ENCODE measurements at regions not wholly inside any gene's neighbourhood (a gene's known extent, or its start where the extent isn't known, plus 50 kb on each side); places are given as distances from the start of the nearest gene placed in this dataset.
"Not testable (repeated sequence)": the region's sequence is repeated elsewhere in the genome, so short reads cannot be mapped to it uniquely, and the experiment has no call there.

GRCh38 chr3:103495186-103495585 lies 1060.4 kb downstream of the ZPLD1 start:
- no peak for DNase-seq (ENCODE audit: low read depth)

- DNase-seq (ENCODE audit: low read depth), result no peak
Measured at GRCh38 chr3:103499132-103499900, 1064.5 kb downstream of the ZPLD1 start.

GRCh38 chr3:103499967-103500366 lies 1065.2 kb downstream of the ZPLD1 start:
- no peak for DNase-seq (ENCODE audit: low read depth)

- DNase-seq (ENCODE audit: low read depth), result no peak
Measured at GRCh38 chr3:103510760-103511159, 1075.9 kb downstream of the ZPLD1 start.

- DNase-seq (ENCODE audit: low read depth), result no peak
Measured at GRCh38 chr3:103511891-103512290, 1077.1 kb downstream of the ZPLD1 start.

- no peak for DNase-seq (ENCODE audit: low read depth)
Measured at GRCh38 chr3:103512595-103512994, 1077.8 kb downstream of the ZPLD1 start.

- no peak for DNase-seq (ENCODE audit: low read depth)
Measured at GRCh38 chr3:103513003-103513402, 1078.2 kb downstream of the ZPLD1 start.

GRCh38 chr3:103515116-103515515 lies 1080.3 kb downstream of the ZPLD1 start:
- DNase-seq (ENCODE audit: low read depth), result no peak

GRCh38 chr3:103516950-103517349 lies 1082.1 kb downstream of the ZPLD1 start:
- DNase-seq (ENCODE audit: low read depth), result no peak

GRCh38 chr3:103531327-103531726 lies 1096.5 kb downstream of the ZPLD1 start:
- DNase-seq (ENCODE audit: low read depth), result not testable (repeated sequence)

GRCh38 chr3:103532986-103533385 lies 1098.2 kb downstream of the ZPLD1 start:
- no peak for DNase-seq (ENCODE audit: low read depth)

GRCh38 chr3:103554451-103554850 lies 1119.6 kb downstream of the ZPLD1 start:
- no peak for DNase-seq (ENCODE audit: low read depth)

GRCh38 chr3:103564116-103564515 lies 1129.3 kb downstream of the ZPLD1 start:
- not testable (repeated sequence) for DNase-seq (ENCODE audit: low read depth)

GRCh38 chr3:103585809-103586208 lies 1151.0 kb downstream of the ZPLD1 start:
- no peak for DNase-seq (ENCODE audit: low read depth)

GRCh38 chr3:103589770-103590169 lies 1155.0 kb downstream of the ZPLD1 start:
- no peak for DNase-seq (ENCODE audit: low read depth)

- no peak for DNase-seq (ENCODE audit: low read depth)
Measured at GRCh38 chr3:103600844-103601243, 1166.0 kb downstream of the ZPLD1 start.

GRCh38 chr3:103601666-103602065 lies 1166.9 kb downstream of the ZPLD1 start:
- no peak for DNase-seq (ENCODE audit: low read depth)

- no peak for DNase-seq (ENCODE audit: low read depth)
Measured at GRCh38 chr3:103609472-103609871, 1174.7 kb downstream of the ZPLD1 start.

GRCh38 chr3:103613397-103614156 lies 1178.8 kb downstream of the ZPLD1 start:
- DNase-seq (ENCODE audit: low read depth), result no peak

- no peak for DNase-seq (ENCODE audit: low read depth)
Measured at GRCh38 chr3:103614719-103615118, 1179.9 kb downstream of the ZPLD1 start.

GRCh38 chr3:103617961-103618360 lies 1183.1 kb downstream of the ZPLD1 start:
- no peak for DNase-seq (ENCODE audit: low read depth)

- DNase-seq (ENCODE audit: low read depth), result no peak
Measured at GRCh38 chr3:103624271-103624670, 1189.5 kb downstream of the ZPLD1 start.

- no peak for DNase-seq (ENCODE audit: low read depth)
Measured at GRCh38 chr3:103629391-103629790, 1194.6 kb downstream of the ZPLD1 start.

All from stimulated activated CD8-positive, alpha-beta memory T cell treated with anti-CD3 and anti-CD28 coated beads, Interleukin-15, amount 100 ng/mL, for 1 hour (primary cell).